ENCODE measurements at regions not wholly inside any gene's neighbourhood (a gene's known extent, or its start where the extent isn't known, plus 50 kb on each side); places are given as distances from the start of the nearest gene placed in this dataset.
"Not testable (repeated sequence)": the region's sequence is repeated elsewhere in the genome, so short reads cannot be mapped to it uniquely, and the experiment has no call there.

DNA sequence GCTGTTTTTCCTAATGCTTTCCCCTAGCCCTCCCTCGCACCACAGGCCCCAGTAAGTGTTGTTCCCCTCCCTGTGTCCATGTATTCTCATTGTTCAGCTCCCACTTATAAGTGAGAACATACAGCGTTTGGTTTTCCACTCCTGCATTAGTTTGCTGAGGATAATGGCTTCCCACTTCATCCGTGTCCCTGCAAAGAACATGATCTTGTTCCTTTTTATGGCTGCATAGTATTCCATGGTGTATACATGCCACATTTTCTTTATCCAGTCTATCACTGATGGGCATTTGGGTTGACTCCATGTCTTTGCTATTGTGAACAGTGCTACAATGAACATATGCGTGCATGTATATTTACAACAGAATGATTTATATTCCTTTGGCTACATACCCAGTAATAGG, 99.1 kb upstream of the CCDC28A start:
- TF ChIP-seq GATAD2B (conservative IDR thresholded peaks at IDR 0.05; ENCODE audit: low read depth); TAF1 (IDR thresholded peaks at IDR 0.05; ENCODE audit: borderline replicate concordance, low read depth, low read length); CEBPB (IDR thresholded peaks at IDR 0.05; ENCODE audit: borderline replicate concordance in 1 of 2, low read depth in 2 of 2, low read length in 2 of 2); ZNF274 (IDR thresholded peaks at IDR 0.05; ENCODE audit: insufficient read depth, insufficient read length): not testable (repeated sequence)
- TF ChIP-seq, protein P1, sequence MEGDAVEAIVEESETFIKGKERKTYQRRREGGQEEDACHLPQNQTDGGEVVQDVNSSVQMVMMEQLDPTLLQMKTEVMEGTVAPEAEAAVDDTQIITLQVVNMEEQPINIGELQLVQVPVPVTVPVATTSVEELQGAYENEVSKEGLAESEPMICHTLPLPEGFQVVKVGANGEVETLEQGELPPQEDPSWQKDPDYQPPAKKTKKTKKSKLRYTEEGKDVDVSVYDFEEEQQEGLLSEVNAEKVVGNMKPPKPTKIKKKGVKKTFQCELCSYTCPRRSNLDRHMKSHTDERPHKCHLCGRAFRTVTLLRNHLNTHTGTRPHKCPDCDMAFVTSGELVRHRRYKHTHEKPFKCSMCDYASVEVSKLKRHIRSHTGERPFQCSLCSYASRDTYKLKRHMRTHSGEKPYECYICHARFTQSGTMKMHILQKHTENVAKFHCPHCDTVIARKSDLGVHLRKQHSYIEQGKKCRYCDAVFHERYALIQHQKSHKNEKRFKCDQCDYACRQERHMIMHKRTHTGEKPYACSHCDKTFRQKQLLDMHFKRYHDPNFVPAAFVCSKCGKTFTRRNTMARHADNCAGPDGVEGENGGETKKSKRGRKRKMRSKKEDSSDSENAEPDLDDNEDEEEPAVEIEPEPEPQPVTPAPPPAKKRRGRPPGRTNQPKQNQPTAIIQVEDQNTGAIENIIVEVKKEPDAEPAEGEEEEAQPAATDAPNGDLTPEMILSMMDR (IDR thresholded peaks at IDR 0.05 in 2 of 3, conservative IDR thresholded peaks at IDR 0.05 in 1 of 3; ENCODE audit: control insufficient read depth in 2 of 3, extremely low read depth in 1 of 3, insufficient read depth in 1 of 3, low read depth in 3 of 3, low read length in 3 of 3) = not testable (repeated sequence)

Measured in GM12878 (cell line).